Thyroid gland (tissue), 4 donors: ENCODE measurements at regions not wholly inside any gene's neighbourhood (a gene's known extent, or its start where the extent isn't known, plus 50 kb on each side); places are given as distances from the start of the nearest gene placed in this dataset.

Experiments used
- DNase-seq, 2 donors: peaks; one replicate each; pipeline ENCODE4 v3.0.0-alpha.2; 2019
- H3K27ac ChIP-seq, 3 donors: fragments of 200-600 bp; sonication (generic); 1 replicate in 2 of 3; 2 replicates in 1 of 3; pipeline ENCODE4 v1.5.1; 2016 to 2019; ENCODE audit warnings: mild to moderate bottlenecking in 1 of 3, moderate library complexity in 1 of 3
- H3K27me3 ChIP-seq: fragments of 200-600 bp; sonication (generic); one replicate; pipeline ENCODE4 v1.5.1; 2019
- H3K36me3 ChIP-seq, 2 donors: fragments of 200-600 bp; sonication (generic); one replicate each; pipeline ENCODE4 v1.5.1; 2016 to 2019
- H3K4me1 ChIP-seq, 2 donors: fragments of 200-600 bp; sonication (generic); one replicate each; pipeline ENCODE4 v1.5.1; 2017 to 2019
- H3K4me3 ChIP-seq, 3 donors: fragments of 200-600 bp; sonication (generic); replicated peaks in 1 of 3; 1 replicate in 2 of 3; 2 replicates in 1 of 3; pipeline ENCODE4 v1.5.1; 2016; ENCODE audit warnings: mild to moderate bottlenecking in 1 of 3
- H3K9me3 ChIP-seq: fragments of 200-600 bp; sonication (generic); one replicate; pipeline ENCODE4 v1.5.1; 2017
- CTCF ChIP-seq, 6 experiments: fragments of 200-600 bp in 3 of 6; fragments of 450-650 bp in 3 of 6; sonication (generic) in 3 of 6; IDR thresholded peaks; one replicate each; pipeline ENCODE4 v1.5.1; 2016 to 2019; ENCODE audit warnings: antibody characterized with exemption in 6 of 6, mild to moderate bottlenecking in 2 of 6, inconsistent platforms in 1 of 6, moderate library complexity in 1 of 6
- POLR2A ChIP-seq, 2 donors: fragments of 450-650 bp; IDR thresholded peaks; one replicate each; pipeline ENCODE4 v1.6.1; 2017; ENCODE audit warnings: antibody characterized with exemption in 2 of 2, mild to moderate bottlenecking in 2 of 2, moderate library complexity in 1 of 2
- WGBS, 2 donors: methylation state at CpG; one replicate each; pipeline ENCODE4 v1.1.5; 2017; 5-methylcytosine and 5-hydroxymethylcytosine counted together
- intact Hi-C: fragments of 100-400 bp; cut with DNase I; formaldehyde crosslinking; loops from one replicate; pipeline ENCODE4 v1.15.1; 2023

GRCh38 chr9:108085294-108085693, 595.7 kb upstream of the KLF4 start:
- Histone ChIP-seq H3K9me3 (no peaks in the 10 kb centered on the region), H3K4me1 (no peaks in the 10 kb centered on the region), H3K4me3 (no peak overlapping the region), H3K36me3 (no peaks in the 10 kb centered on the region), H3K27ac (no peak overlapping the region), H3K27me3 (no peaks in the 10 kb centered on the region)
- intact Hi-C loops = no loop called here
- TF ChIP-seq POLR2A (IDR thresholded peaks at IDR 0.05) = no peak
- TF ChIP-seq CTCF (IDR thresholded peaks at IDR 0.05) = no peak
- 90 to 92% methylated on average over 6 of the region's 6 CpGs for WGBS, 2 donors
- no peak for DNase-seq

- no peaks in the 10 kb centered on the region for H3K36me3 ChIP-seq
- H3K4me3 ChIP-seq = no peak overlapping the region
- intact Hi-C loops = no loop called here
- no peaks in the 10 kb centered on the region for H3K27me3 ChIP-seq
- 79 to 90% methylated on average over 3 of the region's 3 CpGs for WGBS, 2 donors
- no peak for DNase-seq
- H3K9me3 ChIP-seq = no peaks in the 10 kb centered on the region
- TF ChIP-seq POLR2A (IDR thresholded peaks at IDR 0.05) (no peak), CTCF (IDR thresholded peaks at IDR 0.05) (no peak)
- no peaks in the 10 kb centered on the region for H3K4me1 ChIP-seq
- H3K27ac ChIP-seq = no peak overlapping the region
Measured at GRCh38 chr9:108083796-108084352, 594.3 kb upstream of the KLF4 start.

DNA sequence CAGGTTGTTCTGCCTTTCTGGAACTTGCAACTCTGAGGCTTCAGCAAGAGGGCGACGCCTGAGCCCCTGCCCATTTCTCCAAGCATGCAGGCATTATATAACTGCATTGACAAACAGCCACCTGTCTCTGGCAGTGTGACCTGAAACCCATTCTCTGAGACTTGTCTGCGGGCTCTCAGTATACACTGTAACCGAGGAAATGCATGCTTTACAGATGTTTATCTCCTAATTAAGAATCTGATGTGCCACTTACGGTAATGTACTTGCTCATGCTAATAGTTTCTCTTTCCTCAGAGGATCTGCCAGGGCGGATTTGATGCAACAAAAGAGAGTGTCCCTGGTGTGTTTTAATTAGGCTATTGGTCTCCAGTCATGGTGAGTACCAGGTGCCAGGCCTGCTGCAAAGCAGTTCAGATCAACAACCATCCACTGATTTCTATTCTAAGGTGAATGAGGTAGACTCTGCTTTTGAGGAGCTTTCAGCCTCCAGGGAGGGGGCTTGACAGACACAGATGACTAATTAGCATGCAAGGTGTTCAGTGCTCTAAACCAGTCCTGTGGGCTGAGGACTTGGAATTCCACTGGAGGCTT, 593.7 kb upstream of the KLF4 start:
- Histone ChIP-seq H3K27me3 (no peaks in the 10 kb centered on the region), H3K36me3 (no peaks in the 10 kb centered on the region), H3K9me3 (no peaks in the 10 kb centered on the region), H3K4me1 (no peaks in the 10 kb centered on the region), H3K4me3 (no peak overlapping the region), H3K27ac (no peak overlapping the region)
- intact Hi-C loops = no loop called here
- WGBS, 2 donors = 67 to 75% methylated on average over 6 of the region's 6 CpGs
- DNase-seq = no peak
- TF ChIP-seq POLR2A (IDR thresholded peaks at IDR 0.05) (no peak), CTCF (IDR thresholded peaks at IDR 0.05) (no peak)

GRCh38 chr9:108081112-108081511, 591.5 kb upstream of the KLF4 start:
- DNase-seq = no peak
- H3K36me3 ChIP-seq = no peaks in the 10 kb centered on the region
- intact Hi-C loops = no loop called here
- no peaks in the 10 kb centered on the region for H3K27me3 ChIP-seq
- no peak overlapping the region for H3K27ac ChIP-seq
- TF ChIP-seq POLR2A (IDR thresholded peaks at IDR 0.05) (no peak), CTCF (IDR thresholded peaks at IDR 0.05) (no peak)
- H3K4me1 ChIP-seq = no peaks in the 10 kb centered on the region
- no peak overlapping the region for H3K4me3 ChIP-seq
- H3K9me3 ChIP-seq = no peaks in the 10 kb centered on the region

GRCh38 chr9:108080285-108080684, 590.7 kb upstream of the KLF4 start:
- Histone ChIP-seq H3K27ac (no peak overlapping the region), H3K4me1 (no peaks in the 10 kb centered on the region), H3K4me3 (no peak overlapping the region), H3K27me3 (no peaks in the 10 kb centered on the region), H3K9me3 (no peaks in the 10 kb centered on the region), H3K36me3 (no peaks in the 10 kb centered on the region)
- no peak for TF ChIP-seq POLR2A (IDR thresholded peaks at IDR 0.05)
- TF ChIP-seq CTCF (IDR thresholded peaks at IDR 0.05) = no peak
- DNase-seq = no peak
- intact Hi-C loops = no loop called here
- 86 to 94% methylated on average over 3 of the region's 3 CpGs for WGBS, 2 donors
